ENCODE measurements at regions not wholly inside any gene's neighbourhood (a gene's known extent, or its start where the extent isn't known, plus 50 kb on each side); places are given as distances from the start of the nearest gene placed in this dataset.

GRCh38 chr7:25069900-25070443 is 55.1 kb downstream of the CYCS start:
- peak; percentile 47 to 86 (median 62) for DNase-seq

GRCh38 chr7:25068502-25069213 is 56.4 kb downstream of the CYCS start:
- DNase-seq: no peak

GRCh38 chr7:25067726-25068501 is 57.1 kb downstream of the CYCS start:
- no peak for DNase-seq

- no peak for DNase-seq
Observed at GRCh38 chr7:25066253-25066652, 58.8 kb downstream of the CYCS start.

- DNase-seq: no peak
Observed at GRCh38 chr7:25062380-25062779, 62.7 kb downstream of the CYCS start.

- DNase-seq: peak in 1 of 3 experiments; percentile 28
Observed at GRCh38 chr7:25060487-25061055, 64.5 kb downstream of the CYCS start.

- DNase-seq: no peak
Observed at GRCh38 chr7:25059576-25059975, 65.5 kb downstream of the CYCS start.

GRCh38 chr7:25056368-25056767 is 68.7 kb downstream of the CYCS start:
- DNase-seq: no peak

GRCh38 chr7:25055520-25056220 is 69.4 kb downstream of the CYCS start:
- no peak for DNase-seq

- DNase-seq: no peak
Observed at GRCh38 chr7:25054819-25055519, 70.1 kb downstream of the CYCS start.

- no peak for DNase-seq
Observed at GRCh38 chr7:25050223-25050622, 70.2 kb upstream of the OSBPL3 start.

- DNase-seq: no peak
Observed at GRCh38 chr7:25048444-25048834, 68.5 kb upstream of the OSBPL3 start.

GRCh38 chr7:25047571-25048443 is 67.8 kb upstream of the OSBPL3 start:
- DNase-seq: peak in 2 of 3 experiments; percentile 21 to 35

GRCh38 chr7:25037325-25037724 is 57.3 kb upstream of the OSBPL3 start:
- peak in 1 of 3 experiments; percentile 34 for DNase-seq

- DNase-seq: no peak
Observed at GRCh38 chr7:25035274-25035673, 55.3 kb upstream of the OSBPL3 start.

- no peak for DNase-seq
Observed at GRCh38 chr7:25034136-25034535, 54.2 kb upstream of the OSBPL3 start.

GRCh38 chr7:25032774-25033743 is 53.1 kb upstream of the OSBPL3 start:
- no peak for DNase-seq

- DNase-seq: no peak
Observed at GRCh38 chr7:25031432-25031831, 51.5 kb upstream of the OSBPL3 start.

GRCh38 chr7:25031007-25031406 is 51.0 kb upstream of the OSBPL3 start:
- DNase-seq: no peak

Measured in NCI-H1417 (cell line).